ENCODE measurements at regions not wholly inside any gene's neighbourhood (a gene's known extent, or its start where the extent isn't known, plus 50 kb on each side); places are given as distances from the start of the nearest gene placed in this dataset.

- peaks cover 49% of the 10 kb centered on the region for H3K27me3 ChIP-seq (ENCODE audit: insufficient read depth, low read length)
- no peaks in the 10 kb centered on the region for H3K9me3 ChIP-seq (ENCODE audit: control insufficient read depth in 1 of 2, insufficient read depth in 1 of 2, low read depth in 1 of 2, low read length in 2 of 2)
- H3K4me2 ChIP-seq (ENCODE audit: low read length), result no peak overlapping the region
- no peaks in the 10 kb centered on the region for H3K36me3 ChIP-seq (ENCODE audit: control insufficient read depth in 1 of 2, insufficient read depth in 2 of 2, low read length in 2 of 2)
- no peak overlapping the region for H2AFZ ChIP-seq (ENCODE audit: low read depth, low read length, poor library complexity, severe bottlenecking)
- intact Hi-C loops (cut with micrococcal nuclease), result no loop called here
- DNase-seq (ENCODE audit: low read depth, low spot score) (no peak), ATAC-seq (no peak; the same call in 1 of the 2 replicates)
- CTCF ChIA-PET, result interaction anchor here (0.6 kb wide), 1 partner anchor 27 kb away, joined by 3 read pairs; no protein-coding TSS in a partner anchor
- no peaks in the 10 kb centered on the region for H3K9me2 ChIP-seq (ENCODE audit: insufficient read depth)
- no peak overlapping the region for H3K4me3 ChIP-seq (replicated peaks in 1 of 2; ENCODE audit: low read depth in 1 of 2, low read length in 2 of 2)
- no peaks in the 10 kb centered on the region for H3K79me2 ChIP-seq (ENCODE audit: insufficient read depth, low read length)
- RAD21 ChIA-PET (ENCODE audit: low non-redundant PET in 1 of 2, low total read pairs in 2 of 2, uncharacterized antibody in 2 of 2, unreplicated experiment in 2 of 2), result no interaction called here
- H3K4me1 ChIP-seq (ENCODE audit: control insufficient read depth in 1 of 2, insufficient read depth in 2 of 2, low read length in 2 of 2), result 0 out of 4 replicates have a peak, but pooled peaks cover 0 to 2% of the 10 kb centered on the region in 2 experiments
- TF ChIP-seq MAX (IDR thresholded peaks at IDR 0.05) (no peak), CTCF (IDR thresholded peaks at IDR 0.05 in 2 of 3, conservative IDR thresholded peaks at IDR 0.05 in 1 of 3; ENCODE audit: borderline replicate concordance in 1 of 3, insufficient read depth in 1 of 3, low read depth in 2 of 3, low read length in 2 of 3) (peak in 2 of 3 experiments; percentile 29 to 42; a peak in 3 of 6 replicates)
- H3K27ac ChIP-seq (ENCODE audit: low read depth, low read length), result no peak overlapping the region
- POLR2A ChIA-PET, result no interaction called here
- no peaks in the 10 kb centered on the region; the same call in 1 of the 2 replicates for H4K20me1 ChIP-seq (ENCODE audit: insufficient read depth)
- BruUV-seq (replicated peaks), result no TSS peak
- H3K9ac ChIP-seq (ENCODE audit: low read length), result no peak overlapping the region
Measured at GRCh38 chr7:127478024-127478355, 85.5 kb upstream of the ZNF800 start.

GRCh38 chr7:127477295-127478023, 85.0 kb upstream of the ZNF800 start:
- no peaks in the 10 kb centered on the region for H3K9me3 ChIP-seq (ENCODE audit: control insufficient read depth in 1 of 2, insufficient read depth in 1 of 2, low read depth in 1 of 2, low read length in 2 of 2)
- ChIA-PET POLR2A (no interaction called here), RAD21 (ENCODE audit: low non-redundant PET in 1 of 2, low total read pairs in 2 of 2, uncharacterized antibody in 2 of 2, unreplicated experiment in 2 of 2) (no interaction called here), CTCF (no interaction called here)
- intact Hi-C loops (cut with micrococcal nuclease), result no loop called here
- H3K4me3 ChIP-seq (replicated peaks in 1 of 2; ENCODE audit: low read depth in 1 of 2, low read length in 2 of 2), result no peak overlapping the region
- peaks cover 49% of the 10 kb centered on the region for H3K27me3 ChIP-seq (ENCODE audit: insufficient read depth, low read length)
- no peak overlapping the region for H3K27ac ChIP-seq (ENCODE audit: low read depth, low read length)
- H4K20me1 ChIP-seq (ENCODE audit: insufficient read depth), result no peaks in the 10 kb centered on the region; the same call in 1 of the 2 replicates
- H3K36me3 ChIP-seq (ENCODE audit: control insufficient read depth in 1 of 2, insufficient read depth in 2 of 2, low read length in 2 of 2), result no peaks in the 10 kb centered on the region
- H3K79me2 ChIP-seq (ENCODE audit: insufficient read depth, low read length), result no peaks in the 10 kb centered on the region
- no peak; the same call in 1 of the 2 replicates for ATAC-seq
- no peak overlapping the region for H2AFZ ChIP-seq (ENCODE audit: low read depth, low read length, poor library complexity, severe bottlenecking)
- BruUV-seq (replicated peaks), result no TSS peak
- no peak overlapping the region for H3K4me2 ChIP-seq (ENCODE audit: low read length)
- H3K9me2 ChIP-seq (ENCODE audit: insufficient read depth), result no peaks in the 10 kb centered on the region
- DNase-seq (ENCODE audit: low read depth, low spot score), result no peak
- H3K4me1 ChIP-seq (ENCODE audit: control insufficient read depth in 1 of 2, insufficient read depth in 2 of 2, low read length in 2 of 2), result 0 out of 4 replicates have a peak, but pooled peaks cover 0 to 2% of the 10 kb centered on the region in 2 experiments
- no peak overlapping the region for H3K9ac ChIP-seq (ENCODE audit: low read length)
- TF ChIP-seq YY1 (IDR thresholded peaks at IDR 0.05; ENCODE audit: extremely low read depth, insufficient replicate concordance, low read depth, low read length) (no peak), EGR1 (IDR thresholded peaks at IDR 0.05; ENCODE audit: low read depth) (no peak), ZFX (IDR thresholded peaks at IDR 0.05) (no peak), SIN3A (IDR thresholded peaks at IDR 0.05; ENCODE audit: low read depth) (no peak), POLR2A (IDR thresholded peaks at IDR 0.05; ENCODE audit: borderline replicate concordance, extremely low read depth, insufficient read depth, insufficient read length) (no peak), ZNF274 (IDR thresholded peaks at IDR 0.05; ENCODE audit: low read depth, low read length) (no peak), REST (IDR thresholded peaks at IDR 0.05; ENCODE audit: low read depth) (no peak), SRF (IDR thresholded peaks at IDR 0.05; ENCODE audit: low read depth) (no peak), ATF3 (IDR thresholded peaks at IDR 0.05) (no peak), JUND (IDR thresholded peaks at IDR 0.05) (no peak), FOSL1 (IDR thresholded peaks at IDR 0.05; ENCODE audit: low read depth) (no peak), EZH2 (IDR thresholded peaks at IDR 0.05) (no peak), POLR2AphosphoS5 (IDR thresholded peaks at IDR 0.05; ENCODE audit: low read depth, low read length) (no peak), ELF1 (IDR thresholded peaks at IDR 0.05; ENCODE audit: borderline replicate concordance, low read depth) (no peak)

Measured in HCT116 (cell line).